ENCODE measurements at regions not wholly inside any gene's neighbourhood (a gene's known extent, or its start where the extent isn't known, plus 50 kb on each side); places are given as distances from the start of the nearest gene placed in this dataset.

GRCh38 chr13:82817133-82817532 is 1065.1 kb downstream of the SLITRK1 start:
- no peak for TF ChIP-seq POLR2A (IDR thresholded peaks at IDR 0.05)
- TF ChIP-seq, protein P1, sequence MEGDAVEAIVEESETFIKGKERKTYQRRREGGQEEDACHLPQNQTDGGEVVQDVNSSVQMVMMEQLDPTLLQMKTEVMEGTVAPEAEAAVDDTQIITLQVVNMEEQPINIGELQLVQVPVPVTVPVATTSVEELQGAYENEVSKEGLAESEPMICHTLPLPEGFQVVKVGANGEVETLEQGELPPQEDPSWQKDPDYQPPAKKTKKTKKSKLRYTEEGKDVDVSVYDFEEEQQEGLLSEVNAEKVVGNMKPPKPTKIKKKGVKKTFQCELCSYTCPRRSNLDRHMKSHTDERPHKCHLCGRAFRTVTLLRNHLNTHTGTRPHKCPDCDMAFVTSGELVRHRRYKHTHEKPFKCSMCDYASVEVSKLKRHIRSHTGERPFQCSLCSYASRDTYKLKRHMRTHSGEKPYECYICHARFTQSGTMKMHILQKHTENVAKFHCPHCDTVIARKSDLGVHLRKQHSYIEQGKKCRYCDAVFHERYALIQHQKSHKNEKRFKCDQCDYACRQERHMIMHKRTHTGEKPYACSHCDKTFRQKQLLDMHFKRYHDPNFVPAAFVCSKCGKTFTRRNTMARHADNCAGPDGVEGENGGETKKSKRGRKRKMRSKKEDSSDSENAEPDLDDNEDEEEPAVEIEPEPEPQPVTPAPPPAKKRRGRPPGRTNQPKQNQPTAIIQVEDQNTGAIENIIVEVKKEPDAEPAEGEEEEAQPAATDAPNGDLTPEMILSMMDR (IDR thresholded peaks at IDR 0.05) = no peak
